ENCODE measurements at regions not wholly inside any gene's neighbourhood (a gene's known extent, or its start where the extent isn't known, plus 50 kb on each side); places are given as distances from the start of the nearest gene placed in this dataset.

GRCh38 chr4:32061916-32062315, 1341.7 kb downstream of the PCDH7 start:
- TF ChIP-seq GATA2 (IDR thresholded peaks at IDR 0.05; ENCODE audit: low read depth, low read length) (no peak), GATA3 (IDR thresholded peaks at IDR 0.05; ENCODE audit: low read depth, low read length) (no peak)

Data from SH-SY5Y (cell line).